Neuronal stem cell (in vitro differentiated cells): ENCODE measurements at regions not wholly inside any gene's neighbourhood (a gene's known extent, or its start where the extent isn't known, plus 50 kb on each side); places are given as distances from the start of the nearest gene placed in this dataset.
A peak's percentile ranks its signal among the peaks of the same experiment; 100 is the strongest.

Experiments
- DNase-seq: peaks from one replicate; pipeline ENCODE4 v3.0.0-alpha.2; 2013; ENCODE audit warnings: low spot score
- H2AFZ ChIP-seq: one replicate; pipeline ENCODE4 v1.6.1; 2013; ENCODE audit warnings: mild to moderate bottlenecking, low read length, inconsistent platforms
- H2AK5ac ChIP-seq: 2 replicates; pipeline ENCODE4 v1.6.1; 2013; ENCODE audit warnings: low read depth, mild to moderate bottlenecking, inconsistent platforms, low read length, moderate library complexity, mixed read lengths
- H2BK120ac ChIP-seq: 2 replicates; pipeline ENCODE4 v1.6.1; 2013; ENCODE audit warnings: low read depth, mild to moderate bottlenecking, inconsistent platforms, low read length, moderate library complexity, mixed read lengths
- H2BK12ac ChIP-seq: one replicate; pipeline ENCODE4 v1.6.1; 2013; ENCODE audit warnings: low read length, inconsistent platforms
- H2BK15ac ChIP-seq: 2 replicates; pipeline ENCODE4 v1.6.1; 2013; ENCODE audit warnings: mild to moderate bottlenecking, low read length, inconsistent platforms, mixed read lengths
- H2BK5ac ChIP-seq: one replicate; pipeline ENCODE4 v1.6.1; 2013; ENCODE audit warnings: inconsistent platforms, mild to moderate bottlenecking, low read length, moderate library complexity
- H3K14ac ChIP-seq: one replicate; pipeline ENCODE4 v1.6.1; 2013; ENCODE audit warnings: low read length, inconsistent platforms
- H3K18ac ChIP-seq: 2 replicates; pipeline ENCODE4 v1.6.1; 2013; ENCODE audit warnings: low read length, inconsistent platforms
- H3K23ac ChIP-seq: 2 replicates; pipeline ENCODE4 v1.6.1; 2013; ENCODE audit warnings: low read depth, mild to moderate bottlenecking, mixed read lengths, low read length, inconsistent platforms; ENCODE audit not compliant: poor library complexity
- H3K27ac ChIP-seq: replicated peaks from 3 replicates; pipeline ENCODE4 v1.5.1; 2013; ENCODE audit warnings: low read length, inconsistent platforms
- H3K27me3 ChIP-seq, 3 experiments: 2 replicates each; pipeline ENCODE4 v1.6.1; 2013; ENCODE audit warnings: low read length in 3 of 3, mild to moderate bottlenecking in 2 of 3, inconsistent platforms in 1 of 3, low read depth in 1 of 3, mixed read lengths in 1 of 3, moderate library complexity in 1 of 3; ENCODE audit not compliant: control insufficient read depth in 3 of 3, insufficient read depth in 3 of 3
- H3K36me3 ChIP-seq, 2 donors: replicated peaks in 1 of 2; 2 replicates each; pipeline ENCODE4 v1.6.1; 2013; ENCODE audit warnings: low read length in 2 of 2; ENCODE audit not compliant: control insufficient read depth in 2 of 2, insufficient read depth in 2 of 2
- H3K4ac ChIP-seq: 2 replicates; pipeline ENCODE4 v1.6.1; 2013; ENCODE audit warnings: inconsistent platforms, mild to moderate bottlenecking, low read length, moderate library complexity
- H3K4me1 ChIP-seq, 2 donors: 1 replicate in 1 of 2; 2 replicates in 1 of 2; pipeline ENCODE4 v1.6.1; 2013; ENCODE audit warnings: low read length in 2 of 2, low read depth in 1 of 2; ENCODE audit not compliant: control insufficient read depth in 2 of 2, insufficient read depth in 1 of 2
- H3K4me2 ChIP-seq: one replicate; pipeline ENCODE4 v1.6.1; 2013; ENCODE audit warnings: mild to moderate bottlenecking, low read length, inconsistent platforms; ENCODE audit not compliant: insufficient read depth, poor library complexity, severe bottlenecking
- H3K4me3 ChIP-seq, 2 donors: 2 replicates each; pipeline ENCODE4 v1.5.1; 2013; ENCODE audit warnings: low read length in 2 of 2, mild to moderate bottlenecking in 2 of 2, inconsistent platforms in 1 of 2, moderate library complexity in 1 of 2
- H3K79me1 ChIP-seq: one replicate; pipeline ENCODE4 v1.6.1; 2013; ENCODE audit warnings: low read depth, mild to moderate bottlenecking, inconsistent platforms, low read length, moderate library complexity
- H3K9ac ChIP-seq: one replicate; pipeline ENCODE4 v1.6.1; 2013; ENCODE audit warnings: mild to moderate bottlenecking, low read depth, low read length, inconsistent platforms; ENCODE audit not compliant: poor library complexity
- H3K9me3 ChIP-seq, 2 donors: replicated peaks in 1 of 2; 2 replicates each; pipeline versions ENCODE3 to v1.6.1; 2013; ENCODE audit warnings: low read length in 2 of 2, mild to moderate bottlenecking in 2 of 2, inconsistent platforms in 1 of 2, low read depth in 1 of 2, mixed read lengths in 1 of 2, moderate library complexity in 1 of 2; ENCODE audit not compliant: control insufficient read depth in 2 of 2, insufficient read depth in 1 of 2
- H4K8ac ChIP-seq: one replicate; pipeline ENCODE4 v1.6.1; 2013; ENCODE audit warnings: low read depth, mild to moderate bottlenecking, inconsistent platforms, low read length, moderate library complexity
- H4K91ac ChIP-seq: one replicate; pipeline ENCODE4 v1.6.1; 2013; ENCODE audit warnings: low read length, low read depth, mild to moderate bottlenecking, inconsistent platforms; ENCODE audit not compliant: poor library complexity
- WGBS, 2 donors: extraction: QIAGEN DNeasy Blood & Tissue Kit; methylation state at CpG; one replicate each; pipeline ENCODE4 v1.1.7; 2013; ENCODE audit warnings: missing lambda C conversion rate in 2 of 2, mixed read lengths in 1 of 2; ENCODE audit not compliant: insufficient read length in 2 of 2, insufficient replicate concordance in 1 of 2; ENCODE audit errors: extremely low coverage in 2 of 2; 5-methylcytosine and 5-hydroxymethylcytosine counted together

GRCh38 chr10:28445516-28445915 lies 87.4 kb upstream of the WAC start:
- no peak for DNase-seq

DNA sequence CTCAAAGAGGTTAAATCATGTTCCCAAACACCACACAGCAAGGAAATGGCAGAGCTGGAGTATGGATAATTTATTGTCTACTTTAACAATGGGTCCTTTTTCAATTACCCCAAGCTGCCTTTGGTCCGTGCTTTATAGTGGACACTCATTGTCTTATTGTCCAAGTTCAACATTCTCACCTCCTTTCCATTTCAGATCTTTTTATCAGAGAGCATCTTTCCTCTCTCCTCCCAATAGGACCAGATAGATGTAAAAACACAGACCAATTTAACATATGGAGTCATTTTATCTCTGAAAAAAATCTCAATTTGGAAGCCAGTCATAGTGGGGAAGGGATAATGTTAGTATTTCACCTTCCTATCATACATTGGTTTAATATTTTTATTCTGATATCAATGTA lies 83.5 kb upstream of the WAC start:
- no peak overlapping the region for H3K23ac ChIP-seq
- no peaks in the 10 kb centered on the region for H3K36me3 ChIP-seq
- H3K14ac ChIP-seq: no peak overlapping the region
- H2BK120ac ChIP-seq: no peak overlapping the region
- no peak overlapping the region for H2BK15ac ChIP-seq
- H3K27ac ChIP-seq: no peak overlapping the region
- H3K4me1 ChIP-seq: peaks cover 0 to 4% of the 10 kb centered on the region in 2 donors
- H3K9ac ChIP-seq: no peak overlapping the region
- no peak overlapping the region for H2BK12ac ChIP-seq
- H4K8ac ChIP-seq: no peak overlapping the region
- no peaks in the 10 kb centered on the region for H3K27me3 ChIP-seq
- no peak overlapping the region for H2AFZ ChIP-seq
- no peak overlapping the region for H3K4ac ChIP-seq
- DNase-seq: no peak
- no peak overlapping the region for H3K18ac ChIP-seq
- H3K79me1 ChIP-seq: no peaks in the 10 kb centered on the region
- no peak overlapping the region for H3K4me2 ChIP-seq
- no peak overlapping the region for H4K91ac ChIP-seq
- no peak overlapping the region for H3K4me3 ChIP-seq
- WGBS, 2 donors: no CpG with 5 or more reads among the region's 1 CpG
- H2AK5ac ChIP-seq: no peak overlapping the region
- H3K9me3 ChIP-seq: no peaks in the 10 kb centered on the region
- H2BK5ac ChIP-seq: no peak overlapping the region

More at GRCh38 chr10:28445516-28445915, 87.4 kb upstream of the WAC start:
- peak overlapping the region; percentile 28 for H2AFZ ChIP-seq
- H3K4ac ChIP-seq: no peak overlapping the region
- H3K4me1 ChIP-seq: peaks cover 0 to 6% of the 10 kb centered on the region in 2 donors
- no peak overlapping the region for H3K4me3 ChIP-seq
- H3K18ac ChIP-seq: no peak overlapping the region
- H2BK12ac ChIP-seq: no peak overlapping the region
- H4K91ac ChIP-seq: no peak overlapping the region
- H3K36me3 ChIP-seq: no peaks in the 10 kb centered on the region
- H3K23ac ChIP-seq: no peak overlapping the region
- H3K79me1 ChIP-seq: no peaks in the 10 kb centered on the region
- H2BK120ac ChIP-seq: no peak overlapping the region
- no peak overlapping the region for H2BK15ac ChIP-seq
- no peak overlapping the region for H2AK5ac ChIP-seq
- no peak overlapping the region for H4K8ac ChIP-seq
- H3K9me3 ChIP-seq: no peaks in the 10 kb centered on the region
- no CpG with 5 or more reads among the region's 6 CpGs for WGBS, 2 donors
- no peak overlapping the region for H3K27ac ChIP-seq
- no peak overlapping the region for H3K14ac ChIP-seq
- no peak overlapping the region for H2BK5ac ChIP-seq
- H3K4me2 ChIP-seq: no peak overlapping the region
- no peaks in the 10 kb centered on the region for H3K27me3 ChIP-seq
- no peak overlapping the region for H3K9ac ChIP-seq

GRCh38 chr10:28449926-28450325 lies 83.0 kb upstream of the WAC start:
- no peak overlapping the region for H2AK5ac ChIP-seq
- H2BK5ac ChIP-seq: no peak overlapping the region
- no peaks in the 10 kb centered on the region for H3K27me3 ChIP-seq
- H3K4me3 ChIP-seq: no peak overlapping the region
- no peaks in the 10 kb centered on the region for H3K9me3 ChIP-seq
- no CpG with 5 or more reads among the region's 1 CpG for WGBS, 2 donors
- H2BK15ac ChIP-seq: no peak overlapping the region
- H3K18ac ChIP-seq: no peak overlapping the region
- no peak overlapping the region for H3K9ac ChIP-seq
- H2BK12ac ChIP-seq: no peak overlapping the region
- H4K8ac ChIP-seq: no peak overlapping the region
- no peak for DNase-seq
- no peak overlapping the region for H2AFZ ChIP-seq
- H3K27ac ChIP-seq: no peak overlapping the region
- no peak overlapping the region for H2BK120ac ChIP-seq
- no peak overlapping the region for H3K4me2 ChIP-seq
- no peaks in the 10 kb centered on the region for H3K79me1 ChIP-seq
- H4K91ac ChIP-seq: no peak overlapping the region
- H3K36me3 ChIP-seq: no peaks in the 10 kb centered on the region
- no peak overlapping the region for H3K23ac ChIP-seq
- H3K14ac ChIP-seq: no peak overlapping the region
- no peak overlapping the region for H3K4ac ChIP-seq
- H3K4me1 ChIP-seq: peaks cover 0 to 4% of the 10 kb centered on the region in 2 donors

DNA sequence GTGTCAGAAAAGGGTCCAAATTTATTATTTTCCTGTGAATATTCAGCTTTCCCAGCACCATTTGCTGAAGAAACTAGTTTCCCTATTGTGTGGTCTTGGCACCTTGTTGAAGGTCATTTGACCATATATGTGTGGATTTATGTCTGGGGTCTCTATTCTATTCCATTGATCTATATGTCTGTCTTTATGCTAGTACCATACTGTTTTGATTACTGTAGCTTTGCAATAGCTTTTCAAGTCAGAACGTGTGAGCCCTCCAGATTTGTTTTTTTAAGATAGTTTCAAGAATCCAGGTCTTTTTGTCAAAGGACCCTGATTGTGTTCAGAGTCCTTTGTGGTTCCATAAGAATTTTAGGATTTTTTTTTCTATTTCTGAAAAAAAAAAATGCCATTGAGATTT lies 79.0 kb upstream of the WAC start:
- no peak overlapping the region for H2BK12ac ChIP-seq
- H4K91ac ChIP-seq: no peak overlapping the region
- no peak overlapping the region for H3K9ac ChIP-seq
- no peak overlapping the region for H3K27ac ChIP-seq
- no peaks in the 10 kb centered on the region for H3K36me3 ChIP-seq
- H2AFZ ChIP-seq: no peak overlapping the region
- no peak overlapping the region for H3K4me3 ChIP-seq
- no peak overlapping the region for H3K4ac ChIP-seq
- WGBS, 2 donors: no CpG with 5 or more reads among the region's 1 CpG
- DNase-seq: no peak
- H3K27me3 ChIP-seq: no peaks in the 10 kb centered on the region
- H2BK120ac ChIP-seq: no peak overlapping the region
- H3K18ac ChIP-seq: no peak overlapping the region
- H3K9me3 ChIP-seq: no peaks in the 10 kb centered on the region
- no peak overlapping the region for H3K4me2 ChIP-seq
- H3K14ac ChIP-seq: no peak overlapping the region
- H3K4me1 ChIP-seq: no peaks in the 10 kb centered on the region
- no peaks in the 10 kb centered on the region for H3K79me1 ChIP-seq
- H4K8ac ChIP-seq: no peak overlapping the region
- no peak overlapping the region for H2BK5ac ChIP-seq
- H2BK15ac ChIP-seq: no peak overlapping the region
- no peak overlapping the region for H2AK5ac ChIP-seq
- H3K23ac ChIP-seq: no peak overlapping the region
